Stomach (tissue), 8 donors: ENCODE measurements at regions not wholly inside any gene's neighbourhood (a gene's known extent, or its start where the extent isn't known, plus 50 kb on each side); places are given as distances from the start of the nearest gene placed in this dataset.

Source experiments
- DNase-seq, 2 donors: peaks; one replicate each; pipeline versions ENCODE4 v3.0.0 to v3.0.0-alpha.2; 2013 to 2019
- H3K27ac ChIP-seq, 5 donors: fragments of 200-600 bp in 4 of 5; sonication (generic) in 4 of 5; one replicate each; pipeline ENCODE4 v1.5.1; 2013 to 2019; ENCODE audit warnings: mild to moderate bottlenecking in 1 of 5, moderate library complexity in 1 of 5
- H3K27me3 ChIP-seq, 3 donors: fragments of 200-600 bp; sonication (generic); one replicate each; pipeline ENCODE4 v1.5.1; 2017 to 2019; ENCODE audit warnings: mixed run types in 1 of 3
- H3K36me3 ChIP-seq, 4 donors: fragments of 200-600 bp; sonication (generic); 1 replicate in 3 of 4; 2 replicates in 1 of 4; pipeline ENCODE4 v1.5.1; 2016 to 2019
- H3K4me1 ChIP-seq, 4 donors: fragments of 200-600 bp; sonication (generic); one replicate each; pipeline ENCODE4 v1.5.1; 2016 to 2019
- H3K4me3 ChIP-seq, 4 donors: fragments of 200-600 bp; sonication (generic) in 3 of 4; one replicate each; pipeline ENCODE4 v1.5.1; 2016 to 2019; ENCODE audit warnings: mild to moderate bottlenecking in 1 of 4
- H3K9me3 ChIP-seq, 4 donors: fragments of 200-600 bp; sonication (generic); one replicate each; pipeline ENCODE4 v1.5.1; 2016 to 2019
- CTCF ChIP-seq, 7 experiments: fragments of 450-650 bp in 4 of 7; fragments of 200-600 bp in 3 of 7; sonication (generic) in 3 of 7; IDR thresholded peaks; one replicate each; pipeline ENCODE4 v1.5.1; 2016 to 2019; ENCODE audit warnings: antibody characterized with exemption in 7 of 7, control low read depth in 2 of 7, mild to moderate bottlenecking in 1 of 7
- EP300 ChIP-seq: sonication (generic); formaldehyde crosslinking; IDR thresholded peaks from one replicate; pipeline ENCODE4 v1.6.1; 2017; ENCODE audit warnings: antibody characterized with exemption
- POLR2A ChIP-seq, 4 donors: fragments of 450-650 bp; IDR thresholded peaks; one replicate each; pipeline ENCODE4 v1.6.1; 2016; ENCODE audit warnings: antibody characterized with exemption in 4 of 4, control low read depth in 2 of 4, mild to moderate bottlenecking in 1 of 4, moderate library complexity in 1 of 4
- POLR2AphosphoS5 ChIP-seq, 3 donors: sonication (generic); formaldehyde crosslinking; IDR thresholded peaks; one replicate each; pipeline ENCODE4 v1.6.1; 2016; ENCODE audit warnings: antibody characterized with exemption in 3 of 3
- WGBS, 5 donors: extraction: QIAGEN DNeasy Blood & Tissue Kit in 3 of 5; methylation state at CpG; one replicate each; pipeline versions ENCODE4 v1.1.5 to v1.1.7; 2013 to 2018; 5-methylcytosine and 5-hydroxymethylcytosine counted together
- intact Hi-C: fragments of 100-400 bp; cut with DNase I; formaldehyde crosslinking; loops from one replicate; pipeline ENCODE4 v1.15.1; 2023; ENCODE audit warnings: low total_unique reads
- donor health status: healthy with polysubstance abuse.
- donor health status: Bipolar disorder and iron deficiency.
- donor health status: healthy.

- Histone ChIP-seq H3K4me3 (no peak overlapping the region), H3K36me3 (no peaks in the 10 kb centered on the region), H3K27me3 (no peaks in the 10 kb centered on the region), H3K27ac (no peak overlapping the region), H3K4me1 (no peaks in the 10 kb centered on the region), H3K9me3 (peaks cover 0 to 14% (median 0%) of the 10 kb centered on the region in 4 donors)
- TF ChIP-seq POLR2A (IDR thresholded peaks at IDR 0.05) = no peak
- TF ChIP-seq EP300 = no peak
- no peak for TF ChIP-seq POLR2AphosphoS5 (IDR thresholded peaks at IDR 0.05)
- TF ChIP-seq CTCF (IDR thresholded peaks at IDR 0.05) = no peak
- no peak for DNase-seq
- intact Hi-C loops = no loop called here
- WGBS, 5 donors = 90 to 100% (median 96%) methylated on average over 2 of the region's 2 CpGs
These were observed 494.5 kb upstream of the LRRC7 start for GRCh38 chr1:69073176-69073575.

GRCh38 chr1:69076631-69077030 lies 491.1 kb upstream of the LRRC7 start:
- Histone ChIP-seq H3K9me3 (peaks cover 0 to under 1% (median 0%) of the 10 kb centered on the region in 4 donors), H3K4me3 (no peak overlapping the region), H3K36me3 (no peaks in the 10 kb centered on the region), H3K27ac (no peak overlapping the region), H3K4me1 (no peaks in the 10 kb centered on the region), H3K27me3 (no peaks in the 10 kb centered on the region)
- TF ChIP-seq POLR2AphosphoS5 (IDR thresholded peaks at IDR 0.05) = no peak
- TF ChIP-seq EP300 = no peak
- no peak for TF ChIP-seq CTCF (IDR thresholded peaks at IDR 0.05)
- no peak for TF ChIP-seq POLR2A (IDR thresholded peaks at IDR 0.05)
- no peak for DNase-seq
- intact Hi-C loops = no loop called here
- WGBS, 5 donors = 45 to 65% (median 55%) methylated on average over 3 of the region's 3 CpGs

- no peak overlapping the region for H3K27ac ChIP-seq
- no peak overlapping the region for H3K4me3 ChIP-seq
- no peaks in the 10 kb centered on the region for H3K9me3 ChIP-seq
- intact Hi-C loops = no loop called here
- DNase-seq = no peak
- no peaks in the 10 kb centered on the region for H3K4me1 ChIP-seq
- H3K36me3 ChIP-seq = no peaks in the 10 kb centered on the region
- TF ChIP-seq CTCF (IDR thresholded peaks at IDR 0.05) = no peak
- TF ChIP-seq EP300 = no peak
- TF ChIP-seq POLR2AphosphoS5 (IDR thresholded peaks at IDR 0.05) = no peak
- no peaks in the 10 kb centered on the region for H3K27me3 ChIP-seq
- WGBS, 5 donors = 78 to 89% (median 89%) methylated on average over 1 of the region's 1 CpG
These were observed 490.5 kb upstream of the LRRC7 start for GRCh38 chr1:69077198-69077597.

GRCh38 chr1:69077633-69078032 lies 490.1 kb upstream of the LRRC7 start:
- no peaks in the 10 kb centered on the region for H3K4me1 ChIP-seq
- no peak for DNase-seq
- H3K27ac ChIP-seq = no peak overlapping the region
- H3K9me3 ChIP-seq = no peaks in the 10 kb centered on the region
- TF ChIP-seq EP300 (no peak), POLR2AphosphoS5 (IDR thresholded peaks at IDR 0.05) (no peak), CTCF (IDR thresholded peaks at IDR 0.05) (no peak), POLR2A (IDR thresholded peaks at IDR 0.05) (no peak)
- H3K4me3 ChIP-seq = no peak overlapping the region
- no peaks in the 10 kb centered on the region for H3K36me3 ChIP-seq
- 68 to 83% (median 78%) methylated on average over 3 of the region's 3 CpGs for WGBS, 5 donors
- H3K27me3 ChIP-seq = no peaks in the 10 kb centered on the region
- intact Hi-C loops = no loop called here
